Left lobe of liver (tissue), 2 donors: ENCODE measurements at regions not wholly inside any gene's neighbourhood (a gene's known extent, or its start where the extent isn't known, plus 50 kb on each side); places are given as distances from the start of the nearest gene placed in this dataset.

ENCODE experiments used
- ATAC-seq: fragments of 200-7000 bp; cut with Tn5 transposase; one replicate; pipeline ENCODE4 v1.9.1; 2020; ENCODE audit warnings: mild to moderate bottlenecking, moderate library complexity
- DNase-seq: peaks from one replicate; pipeline ENCODE4 v3.0.0-alpha.2; 2020; ENCODE audit warnings: low spot score
- donor health status: DM: no; HTN: no; CAD: no; lungs with moderate emphysema.
- donor health status: DM: no; HTN: yes; CAD: no.

DNA sequence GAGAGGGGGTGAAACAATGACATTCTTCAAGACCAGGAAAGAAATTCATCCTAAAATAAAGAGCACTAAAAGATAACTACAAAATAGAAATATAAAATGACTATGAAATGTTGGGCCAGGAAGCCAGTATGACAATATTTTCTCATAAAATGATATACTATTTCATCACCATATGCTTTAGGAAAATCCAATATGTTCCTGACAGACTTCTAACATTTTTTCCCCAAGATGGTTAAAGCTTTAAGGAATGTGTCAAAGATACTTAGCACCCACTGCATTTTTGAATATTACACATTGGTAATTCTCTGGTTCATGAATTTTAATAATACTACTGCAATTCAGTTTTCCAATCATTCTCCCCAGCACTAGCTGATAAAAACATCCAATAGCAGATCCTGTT, 87.7 kb upstream of the PLEKHG7 start:
- ATAC-seq = no peak
- no peak for DNase-seq

DNA sequence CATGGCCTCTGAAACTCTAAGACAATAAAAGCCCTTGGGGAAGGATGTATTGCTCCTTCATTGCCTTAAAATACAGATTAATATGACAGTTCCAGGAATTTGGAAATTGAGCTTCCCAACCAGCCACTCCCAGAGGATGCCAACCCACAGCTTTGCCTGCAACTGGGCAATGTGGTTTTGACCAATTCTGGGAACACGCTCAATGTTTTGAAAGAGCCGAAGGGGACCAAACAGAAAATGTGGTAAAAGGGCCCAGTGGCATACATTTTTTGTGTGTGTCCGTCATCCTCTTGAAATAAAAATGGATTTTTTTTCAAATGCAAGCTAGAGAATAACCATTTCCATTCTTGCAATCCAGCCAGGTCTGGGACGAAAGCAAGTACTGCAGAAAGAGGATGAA, 88.3 kb upstream of the PLEKHG7 start:
- no peak for DNase-seq
- no peak for ATAC-seq

DNA sequence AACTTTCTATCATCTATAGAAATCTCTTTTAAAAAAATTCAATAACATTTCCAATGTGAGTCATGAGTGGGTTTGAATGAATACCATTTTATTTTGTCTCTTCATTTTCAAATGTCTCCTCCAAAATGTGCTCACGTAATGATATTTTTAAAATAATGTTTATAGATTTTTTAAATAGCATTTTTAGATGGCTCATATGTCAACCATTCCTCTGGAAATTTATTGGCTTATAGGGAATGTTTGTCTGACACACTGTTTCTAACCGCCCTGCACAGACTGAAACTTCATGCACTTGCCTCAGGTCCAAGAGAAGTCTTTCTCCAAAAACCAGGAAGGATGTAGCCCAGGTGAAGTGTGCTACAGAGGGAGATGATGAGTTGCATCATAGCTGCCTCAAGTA, 88.8 kb upstream of the PLEKHG7 start:
- ATAC-seq = no peak
- DNase-seq = no peak

DNA sequence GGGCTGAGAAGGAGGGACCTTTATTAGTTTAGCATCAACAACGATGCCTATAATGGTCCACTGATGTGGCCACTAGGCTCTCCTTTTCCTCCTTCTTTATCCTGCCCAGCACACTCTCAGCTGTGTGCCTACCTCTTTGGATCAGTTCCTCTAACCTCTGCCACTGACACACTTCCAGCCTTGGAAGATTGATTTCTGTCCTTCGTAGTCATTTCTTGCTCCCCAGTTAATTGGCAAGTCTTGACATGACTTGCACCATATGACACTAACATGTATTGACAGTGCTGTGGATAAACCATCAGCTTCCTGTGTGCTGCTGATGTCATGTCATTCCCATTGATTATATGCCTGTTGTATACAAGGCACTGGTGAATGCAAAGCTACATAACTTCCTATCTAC, 90.2 kb upstream of the PLEKHG7 start:
- no peak for ATAC-seq
- no peak for DNase-seq

DNA sequence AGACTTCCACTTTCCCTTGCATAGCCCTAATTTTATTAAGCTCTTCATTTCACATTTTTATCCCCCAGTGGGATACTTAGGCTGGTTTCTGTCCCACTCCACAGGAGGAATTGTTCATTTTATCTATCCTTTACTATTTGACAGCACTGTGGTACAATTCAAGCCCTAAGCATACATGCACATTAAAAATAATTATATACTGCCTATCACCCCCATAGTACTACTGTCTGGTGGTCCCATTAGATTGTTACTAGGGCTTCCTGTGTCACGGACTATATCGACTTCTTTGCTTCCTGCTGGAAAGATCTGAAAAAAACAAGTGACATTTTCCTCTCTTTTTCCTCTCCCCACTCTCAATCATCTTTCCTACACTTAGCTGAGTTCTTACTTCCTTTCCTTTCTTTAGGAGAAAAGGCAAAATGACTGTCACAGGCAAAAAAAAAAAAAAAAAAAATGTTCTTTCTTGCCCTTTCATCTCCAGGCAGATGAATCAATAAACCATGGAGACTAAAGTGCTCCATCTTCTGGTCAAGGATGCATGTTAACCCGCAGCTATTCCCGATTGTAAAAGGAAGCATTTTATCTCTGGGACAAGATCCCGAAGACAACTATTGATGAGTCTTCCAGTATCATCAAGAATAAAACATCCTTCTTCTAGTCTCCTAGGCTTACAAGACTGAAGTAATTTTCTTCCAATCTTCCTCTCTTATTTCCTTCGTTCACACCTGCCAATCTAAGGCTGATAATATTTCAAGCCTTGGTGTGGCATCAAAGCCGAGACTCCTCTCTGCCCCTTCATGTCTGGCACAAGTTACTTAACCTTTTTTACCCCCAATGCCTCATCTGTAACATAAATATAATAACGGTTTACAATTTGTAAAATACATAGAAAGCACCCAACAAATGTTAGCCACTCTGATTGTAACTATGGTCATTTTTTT, 94.4 kb upstream of the PLEKHG7 start:
- ATAC-seq = peak; percentile 89
- DNase-seq = no peak

DNA sequence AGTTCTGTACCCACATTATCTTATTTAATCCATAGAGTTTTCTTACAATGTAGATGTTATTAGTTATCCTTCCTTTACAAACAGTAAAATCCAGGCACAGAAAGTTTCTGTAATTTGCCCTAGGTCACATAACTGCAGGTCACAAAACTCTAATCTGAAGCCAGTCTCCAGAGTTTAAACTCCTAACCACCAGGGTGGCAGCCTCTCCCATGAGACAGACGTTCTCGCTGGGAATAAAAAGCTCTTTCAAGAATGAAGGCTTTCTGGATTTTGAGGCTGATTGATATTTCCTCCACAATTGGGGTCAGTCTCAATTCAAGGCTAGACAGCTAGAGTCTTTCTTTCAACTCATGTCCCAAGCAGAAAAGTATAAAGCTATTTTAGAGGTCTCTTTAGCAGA, 95.8 kb upstream of the PLEKHG7 start:
- ATAC-seq (peak; percentile 84), DNase-seq (no peak)

DNA sequence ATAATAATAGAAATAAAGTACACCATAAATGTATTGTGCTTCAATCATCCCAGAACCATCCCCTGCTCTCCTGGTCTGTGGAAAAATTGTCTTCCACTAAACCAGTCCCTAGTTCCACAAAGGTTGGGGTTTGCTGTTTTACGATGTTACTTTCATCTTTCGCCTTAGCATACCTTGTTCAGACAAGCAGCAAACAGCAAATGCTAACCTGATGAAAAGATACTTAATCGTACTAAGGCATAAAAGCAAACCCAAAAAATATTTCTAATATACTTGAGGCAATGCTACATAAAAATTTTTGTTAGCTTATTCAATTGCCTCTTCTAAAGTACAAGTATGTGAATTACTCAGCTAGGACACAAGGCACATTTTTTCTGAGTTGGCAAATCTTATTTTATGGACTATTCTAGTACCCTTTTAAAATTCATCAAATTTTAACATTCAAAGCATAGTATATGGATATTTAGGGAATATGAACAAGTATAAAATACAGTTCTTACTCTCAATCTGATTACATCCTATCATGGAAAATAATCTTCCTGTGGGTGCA, 97.1 kb upstream of the PLEKHG7 start:
- ATAC-seq (no peak), DNase-seq (no peak)

DNA sequence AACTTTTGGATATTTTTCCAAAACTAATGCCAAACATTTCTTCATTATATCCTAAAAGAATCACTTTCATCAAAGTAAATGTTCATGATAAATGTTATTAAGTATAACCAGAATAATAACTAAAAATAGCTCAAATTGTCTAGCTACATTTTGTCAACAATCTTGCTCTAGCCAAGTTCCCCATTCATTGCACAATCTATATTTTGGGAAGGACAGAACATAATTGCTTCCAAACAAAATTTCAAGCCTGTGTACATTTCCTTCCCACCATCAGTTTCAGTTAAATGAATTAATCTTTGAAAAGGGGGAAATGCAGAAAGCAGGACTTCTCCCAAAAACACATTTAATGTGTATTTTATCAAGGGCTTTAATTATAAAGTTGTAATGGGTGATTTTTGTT, 98.0 kb upstream of the PLEKHG7 start:
- ATAC-seq = peak; percentile 43
- no peak for DNase-seq

DNA sequence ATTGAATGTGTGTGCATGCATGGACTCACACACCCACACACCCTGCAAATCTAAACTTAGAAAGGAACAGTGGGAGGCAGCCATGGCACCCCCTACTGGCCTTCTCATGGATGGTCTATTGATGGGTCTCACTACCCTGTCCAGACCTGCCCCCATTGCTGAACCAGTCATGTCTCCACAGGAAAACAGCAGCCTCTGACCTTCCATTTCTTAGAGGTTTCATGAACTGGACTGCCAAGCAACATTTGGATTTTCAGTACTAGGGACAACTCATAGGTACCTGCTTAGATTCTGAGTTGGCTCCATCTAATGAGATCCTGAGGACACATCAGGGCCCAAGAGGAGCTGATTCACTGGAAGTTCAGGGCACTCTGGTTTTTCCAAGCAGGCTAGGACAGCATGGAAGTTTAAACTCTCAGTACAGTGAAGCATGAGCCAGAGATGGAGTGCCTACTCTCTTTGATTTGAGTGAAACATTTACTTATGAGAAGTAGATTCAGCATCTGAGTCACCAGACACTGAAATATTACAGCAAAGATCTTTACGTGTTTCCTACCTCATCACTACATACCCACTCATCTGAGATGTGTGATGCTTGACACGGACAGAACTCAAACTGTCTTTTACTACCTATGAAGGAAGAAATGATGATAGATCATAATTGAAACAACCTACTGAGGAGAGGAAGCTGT, 98.9 kb upstream of the PLEKHG7 start:
- ATAC-seq (no peak), DNase-seq (no peak)

DNA sequence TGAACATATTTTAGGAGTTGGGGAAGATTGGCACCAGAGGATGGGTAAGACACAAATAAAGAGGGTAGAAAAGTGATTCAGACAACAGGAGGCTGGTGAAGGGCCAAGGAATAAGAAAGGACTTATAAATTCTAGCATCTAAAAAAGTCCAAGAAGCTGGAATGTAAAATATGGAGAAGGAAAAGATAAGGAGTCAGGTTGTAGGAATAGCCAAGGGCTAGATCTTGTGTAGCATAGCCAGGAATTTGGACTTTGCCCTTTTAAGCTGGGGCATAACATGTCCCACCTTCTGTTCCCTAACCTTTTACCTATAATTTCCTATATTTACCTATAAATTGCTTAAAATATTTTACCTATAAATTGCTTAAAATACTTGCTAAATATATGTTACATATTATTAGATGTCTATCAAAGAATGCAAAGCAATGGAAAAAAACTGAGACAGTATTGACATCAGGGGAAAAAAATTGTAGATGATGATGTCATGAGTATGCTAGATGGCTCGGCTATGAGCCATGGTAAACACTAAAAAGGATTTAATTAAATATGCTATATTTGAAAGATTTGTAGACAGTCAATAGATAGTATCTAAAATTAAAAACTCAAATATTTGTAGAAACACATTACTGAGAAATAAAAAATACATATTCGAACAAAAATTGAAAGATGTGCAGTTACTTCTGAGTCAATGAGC, 99.7 kb upstream of the PLEKHG7 start:
- DNase-seq (no peak), ATAC-seq (no peak)

DNA sequence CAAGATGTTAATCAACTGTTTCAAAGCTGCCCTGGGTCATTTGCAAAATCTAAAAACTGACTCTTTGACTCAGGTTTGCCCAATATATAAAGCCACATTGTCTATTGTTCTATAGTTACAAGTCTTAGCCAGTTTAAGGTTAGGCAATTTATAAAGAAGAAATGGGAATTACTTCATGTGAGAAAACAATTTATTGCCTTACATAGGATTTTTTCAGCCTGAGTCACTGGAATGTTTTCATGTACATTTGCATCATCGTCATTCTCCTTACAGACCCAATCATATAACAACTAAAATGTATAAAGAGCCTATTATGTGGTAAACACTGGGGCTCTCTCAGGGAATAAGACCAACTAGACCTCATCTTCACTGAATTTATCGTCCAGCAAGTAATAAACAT, 100.3 kb upstream of the PLEKHG7 start:
- DNase-seq = no peak
- no peak for ATAC-seq

DNA sequence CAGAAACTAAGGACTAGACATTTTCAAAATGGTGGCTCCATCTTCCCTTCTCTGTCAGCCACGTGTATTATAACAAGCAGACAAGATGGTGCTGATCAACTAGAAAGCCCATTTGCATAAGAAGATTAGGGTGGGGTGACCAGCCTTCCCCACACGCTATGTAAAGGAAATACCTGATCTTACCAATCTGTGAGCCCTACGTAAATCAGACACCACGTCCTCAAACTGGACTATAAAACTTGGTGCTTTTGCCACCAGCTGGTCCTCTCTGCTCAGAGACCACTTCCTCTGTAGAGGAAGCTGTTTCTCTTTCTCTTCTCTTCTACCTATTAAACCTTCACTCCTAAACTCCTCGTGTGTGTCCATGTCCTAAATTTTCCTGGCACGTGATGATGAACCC, 101.1 kb upstream of the PLEKHG7 start:
- DNase-seq (no peak), ATAC-seq (no peak)

DNA sequence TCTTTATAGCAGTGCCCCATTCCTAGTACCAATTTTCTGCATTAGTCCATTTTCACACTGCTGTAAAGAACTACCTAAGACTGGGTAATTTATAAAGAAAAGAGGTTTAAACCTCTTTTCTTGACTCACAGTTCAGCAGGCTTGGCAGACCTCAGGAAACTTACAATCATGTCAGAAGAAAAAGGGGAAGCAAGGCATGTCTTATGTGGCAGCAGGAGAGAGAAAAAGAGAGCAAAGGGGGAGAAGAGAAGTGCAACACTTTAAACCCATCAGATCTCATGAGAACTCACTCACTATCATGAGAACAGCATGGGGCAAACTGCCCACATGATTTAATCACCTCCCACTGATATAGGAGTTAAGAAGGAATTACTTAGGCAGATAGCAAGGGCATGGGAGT, 101.6 kb upstream of the PLEKHG7 start:
- ATAC-seq = no peak
- DNase-seq = no peak

DNA sequence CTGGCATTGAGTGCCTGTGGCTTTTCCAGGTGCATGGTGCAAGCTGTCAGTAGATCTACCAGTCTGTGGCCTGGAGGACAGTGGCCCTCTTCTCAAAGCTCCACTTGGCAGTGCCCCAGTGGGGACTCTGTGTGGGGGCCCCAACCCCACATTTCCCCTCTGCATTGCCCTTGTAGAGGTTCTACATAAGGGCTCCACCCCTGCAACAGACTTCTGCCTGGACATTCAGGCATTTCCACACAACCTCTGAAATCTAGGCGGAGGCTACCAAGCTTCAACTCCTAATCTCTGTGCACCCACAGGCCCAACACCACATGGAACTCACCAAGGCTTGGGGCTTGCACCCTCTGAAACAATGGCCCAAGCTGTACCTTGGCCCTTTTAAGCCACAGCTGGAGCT, 102.7 kb upstream of the PLEKHG7 start:
- ATAC-seq (no peak), DNase-seq (no peak)

DNA sequence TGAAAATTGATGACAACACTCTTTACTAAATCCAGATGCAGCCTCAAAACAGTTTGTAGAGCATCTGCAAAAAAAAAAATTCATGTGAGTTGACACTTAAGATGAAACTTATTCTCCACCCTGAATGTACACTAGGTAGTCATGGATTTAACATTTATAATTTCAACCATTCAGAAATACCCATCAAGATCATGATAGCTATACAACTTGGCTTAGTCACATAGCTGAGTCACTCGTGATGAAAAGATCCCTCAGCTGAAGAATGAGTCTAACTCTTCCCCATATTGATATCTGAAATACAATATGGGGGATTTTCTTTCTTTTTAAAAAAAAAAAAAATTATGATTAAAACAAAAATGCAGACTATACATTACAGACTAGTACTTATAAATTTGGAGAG, 104.8 kb upstream of the PLEKHG7 start:
- no peak for ATAC-seq
- DNase-seq = no peak

DNA sequence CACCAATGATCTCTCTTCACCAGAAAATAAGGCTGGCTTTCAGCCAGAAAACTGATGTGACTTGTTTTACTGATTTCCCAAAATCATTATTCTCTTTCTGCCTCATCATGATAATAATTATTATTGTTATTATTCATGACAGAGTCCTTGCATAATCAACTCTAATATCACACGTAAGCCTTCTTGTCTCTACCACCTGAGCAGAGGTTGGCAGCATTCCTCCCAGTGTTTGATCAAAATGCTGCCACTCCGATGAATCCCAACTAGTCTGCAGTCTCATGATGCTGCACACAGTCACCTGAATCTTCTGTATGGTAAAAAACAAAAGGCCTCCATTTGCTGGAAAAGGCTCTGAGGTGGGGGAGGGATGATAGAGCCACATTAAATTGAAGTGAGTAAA, 105.7 kb upstream of the PLEKHG7 start:
- DNase-seq = no peak
- no peak for ATAC-seq

DNA sequence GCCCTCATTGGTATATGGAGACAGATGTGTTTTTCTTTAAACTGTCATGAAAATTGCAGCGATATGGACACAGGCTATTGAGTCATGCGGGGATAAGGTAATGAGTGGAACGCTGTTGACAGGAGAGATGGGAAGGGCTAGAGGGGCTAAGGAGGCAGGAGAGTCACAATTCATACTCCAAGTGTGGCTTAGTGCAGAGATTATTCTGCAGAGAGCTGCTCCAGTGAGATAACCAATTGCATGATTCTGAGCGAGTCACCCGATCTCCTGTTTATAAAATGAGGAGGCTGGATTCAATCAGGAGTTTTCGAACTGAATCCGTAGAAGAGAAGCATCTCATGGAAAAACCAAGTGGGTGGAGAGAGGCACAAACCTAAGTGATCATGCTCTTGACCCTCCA, 106.4 kb upstream of the PLEKHG7 start:
- DNase-seq (no peak), ATAC-seq (no peak)

DNA sequence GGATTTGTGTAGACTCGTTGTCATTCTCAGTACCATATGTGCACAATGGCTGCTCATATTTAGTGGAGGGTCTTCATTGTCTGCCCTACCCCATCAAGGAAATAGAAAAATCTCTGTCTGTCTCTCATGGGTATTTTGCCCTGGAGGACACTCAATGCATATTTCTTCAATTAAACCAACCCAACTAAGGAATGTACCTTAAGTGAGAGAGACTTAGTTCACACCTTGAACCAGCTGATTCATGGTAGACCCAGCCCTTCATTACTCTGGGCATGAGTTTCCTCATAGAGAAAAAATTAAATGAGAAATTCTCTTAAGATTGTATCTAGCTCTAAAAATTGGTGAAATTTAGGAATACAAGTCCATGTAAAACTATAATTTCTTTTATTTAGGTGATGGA, 107.1 kb upstream of the PLEKHG7 start:
- DNase-seq (no peak), ATAC-seq (no peak)

DNA sequence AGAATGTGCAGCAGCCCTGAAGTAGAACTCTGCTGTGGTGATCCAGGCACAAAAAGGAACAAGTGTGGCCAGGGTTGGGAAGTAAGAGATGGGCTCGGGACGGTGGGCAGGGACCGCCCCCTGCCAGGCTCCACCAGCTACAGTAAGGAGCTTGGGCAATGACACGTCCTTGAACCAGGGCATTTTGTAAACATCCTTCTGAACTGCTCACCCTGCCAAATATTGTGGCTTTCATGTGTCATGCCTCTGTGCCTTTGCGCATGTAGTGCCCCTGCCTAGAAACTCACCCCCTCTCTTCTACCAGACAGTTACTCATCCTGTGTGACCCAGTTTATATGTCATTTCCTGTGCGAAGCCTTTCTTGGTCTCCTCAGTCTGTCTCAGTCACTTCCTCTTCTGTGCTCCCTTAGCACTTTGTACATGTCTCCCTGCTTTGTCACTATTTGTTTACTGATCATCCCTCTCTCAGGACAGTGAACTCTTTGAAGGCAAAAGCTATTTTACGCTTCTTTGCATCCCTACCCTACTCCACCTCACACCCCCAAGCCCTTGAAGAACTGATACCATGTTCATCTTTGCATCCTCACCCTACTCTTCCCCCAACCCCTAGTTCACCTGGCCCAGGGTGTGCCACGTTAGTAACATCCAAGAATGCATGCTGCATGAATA, 108.9 kb upstream of the PLEKHG7 start:
- DNase-seq = no peak
- ATAC-seq = peak; percentile 82

DNA sequence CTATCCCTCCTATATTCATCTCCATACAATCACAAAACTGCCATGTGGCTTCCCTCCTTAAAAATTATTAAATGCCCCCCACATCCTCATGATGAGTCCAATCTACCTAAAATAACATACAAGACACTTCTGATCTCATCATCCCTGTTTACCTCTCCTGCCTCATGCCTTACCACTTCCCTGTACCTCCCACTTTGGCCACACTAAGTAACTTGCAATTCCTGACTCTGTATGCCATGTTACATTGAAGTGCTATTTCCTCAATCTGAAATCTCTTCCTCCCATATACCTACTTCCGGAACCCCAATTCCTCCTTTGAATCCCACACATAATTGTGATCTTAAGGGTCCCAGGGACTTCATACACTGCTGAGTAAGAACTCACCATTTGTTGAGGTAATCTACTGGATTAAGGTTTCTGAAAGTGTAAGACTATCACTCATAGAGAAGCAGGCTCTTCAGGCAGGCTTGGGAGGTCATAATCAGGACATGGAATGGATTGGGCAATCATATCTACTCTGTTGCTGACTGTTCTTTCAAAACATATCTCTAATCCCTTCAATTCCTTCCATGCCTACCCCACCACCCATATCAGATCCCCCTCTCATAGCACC, 117.6 kb upstream of the PLEKHG7 start:
- DNase-seq (no peak), ATAC-seq (no peak)

DNA sequence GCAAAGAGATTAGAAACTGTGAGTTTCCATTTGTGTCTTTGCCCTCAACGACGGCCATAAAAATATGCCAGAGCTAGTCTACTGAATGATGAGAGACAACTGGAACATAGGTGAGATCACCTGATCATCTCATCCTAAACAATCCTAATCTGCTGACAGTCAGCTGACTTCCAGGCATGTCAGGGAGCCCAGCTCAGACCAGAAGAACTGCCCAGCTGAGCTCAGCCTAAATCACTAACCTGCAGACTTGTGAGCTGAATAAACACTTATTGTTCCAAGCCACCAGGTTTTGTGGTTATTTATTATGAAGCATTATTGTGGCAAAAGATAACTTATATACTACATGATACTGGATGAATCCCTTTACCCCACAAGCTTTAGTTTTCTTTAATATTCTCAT, 118.9 kb upstream of the PLEKHG7 start:
- ATAC-seq = no peak

More for the DNA sequence above, 118.9 kb upstream of the PLEKHG7 start:
- DNase-seq = no peak
